Uterus (tissue), 2 donors: ENCODE measurements at regions not wholly inside any gene's neighbourhood (a gene's known extent, or its start where the extent isn't known, plus 50 kb on each side); places are given as distances from the start of the nearest gene placed in this dataset.

Source experiments
- CTCF ChIP-seq, 4 experiments: fragments of 200-600 bp in 2 of 4; fragments of 450-650 bp in 2 of 4; sonication (generic) in 2 of 4; IDR thresholded peaks; one replicate each; pipeline ENCODE4 v1.5.1; 2016 to 2019; ENCODE audit warnings: antibody characterized with exemption in 4 of 4, mild to moderate bottlenecking in 2 of 4, moderate library complexity in 1 of 4
- POLR2A ChIP-seq, 2 donors: fragments of 450-650 bp; IDR thresholded peaks; one replicate each; pipeline ENCODE4 v1.6.1; 2016; ENCODE audit warnings: antibody characterized with exemption in 2 of 2, mild to moderate bottlenecking in 1 of 2, moderate library complexity in 1 of 2

GRCh38 chr17:64773386-64773835, 111.3 kb upstream of the SMURF2 start:
- TF ChIP-seq CTCF (IDR thresholded peaks at IDR 0.05) = no peak
- TF ChIP-seq POLR2A (IDR thresholded peaks at IDR 0.05) = no peak
